ENCODE measurements at regions not wholly inside any gene's neighbourhood (a gene's known extent, or its start where the extent isn't known, plus 50 kb on each side); places are given as distances from the start of the nearest gene placed in this dataset.

GRCh38 chr7:115083935-115084334, 162.0 kb downstream of the MDFIC start (continued):
- TF ChIP-seq PKNOX1 (IDR thresholded peaks at IDR 0.05): no peak
- TF ChIP-seq GMEB1 (CRISPR knock-in tag; IDR thresholded peaks at IDR 0.05): no peak
- no peak for TF ChIP-seq MED1 (CRISPR knock-in tag; IDR thresholded peaks at IDR 0.05; ENCODE audit: borderline replicate concordance)
- TF ChIP-seq RB1 (IDR thresholded peaks at IDR 0.05; ENCODE audit: low read depth): no peak

GRCh38 chr7:115081772-115082171, 159.9 kb downstream of the MDFIC start:
- Histone ChIP-seq H3K27me3 (ENCODE audit: control insufficient read depth in 2 of 2, insufficient read depth in 2 of 2, low read length in 2 of 2) (no peaks in the 10 kb centered on the region), H3K9me1 (ENCODE audit: control insufficient read depth, insufficient read depth, low read length) (no peaks in the 10 kb centered on the region), H3K27ac (ENCODE audit: extremely low read depth, low read depth, low read length) (no peak overlapping the region), H3K36me3 (ENCODE audit: control insufficient read depth, insufficient read depth, low read length) (no peaks in the 10 kb centered on the region), H3K4me1 (replicated peaks in 1 of 2; ENCODE audit: control insufficient read depth in 2 of 2, insufficient read depth in 2 of 2, low read length in 2 of 2) (no peaks in the 10 kb centered on the region), H3K9ac (ENCODE audit: insufficient read depth in 1 of 2, low read depth in 2 of 2, low read length in 2 of 2) (no peak overlapping the region), H3K9me3 (replicated peaks; ENCODE audit: control insufficient read depth, insufficient read depth, low read depth, low read length) (peaks cover 3% of the 10 kb centered on the region; the same call in 1 of the 2 replicates), H3K4me2 (ENCODE audit: insufficient read depth, low read length) (no peak overlapping the region), H4K20me1 (replicated peaks; ENCODE audit: control insufficient read depth, insufficient read depth, low read length) (no peaks in the 10 kb centered on the region), H3K4me3 (no peak overlapping the region), H3K79me2 (ENCODE audit: control insufficient read depth, insufficient read depth, low read length) (no peaks in the 10 kb centered on the region), H2AFZ (ENCODE audit: low read depth, low read length) (no peak overlapping the region)
- FAIRE-seq (no peak), DNase-seq (ENCODE audit: extremely low read depth in 1 of 4, low spot score in 3 of 4) (no peak), ATAC-seq (no peak)
- intact Hi-C loops (cut with micrococcal nuclease) (no loop called here), in situ Hi-C loops (cut with MboI) (no loop called here)
- no TSS peak for BruUV-seq (replicated peaks)
- ChIA-PET CTCF (ENCODE audit: low intra/inter-chr PET ratio) (interaction anchor here (0.6 kb wide), 1 partner anchor 160 kb away, joined by 3 read pairs; the partner anchor contains the start of gene MDFIC), POLR2A (no interaction called here)
- WGBS (ENCODE audit: insufficient coverage, low coverage, missing lambda C conversion rate): 0% methylated on average over 3 of the region's 3 CpGs
- TF ChIP-seq ZNF12 (CRISPR knock-in tag; IDR thresholded peaks at IDR 0.05) (no peak), ILK (tag; IDR thresholded peaks at IDR 0.05; ENCODE audit: borderline replicate concordance, low read depth) (no peak), ZBTB11 (CRISPR knock-in tag; IDR thresholded peaks at IDR 0.05) (no peak), HDAC2 (IDR thresholded peaks at IDR 0.05) (no peak), ZHX1 (conservative IDR thresholded peaks at IDR 0.05; ENCODE audit: low read length) (no peak), SRSF1 (IDR thresholded peaks at IDR 0.05; ENCODE audit: low read depth, low read length) (no peak), ZNF347 (CRISPR knock-in tag; IDR thresholded peaks at IDR 0.05; ENCODE audit: low read depth) (no peak), RAD51 (IDR thresholded peaks at IDR 0.05; ENCODE audit: borderline replicate concordance, low read depth) (no peak), PYGO2 (tag; IDR thresholded peaks at IDR 0.05) (no peak)
